Endothelial cell of umbilical vein (primary cell): ENCODE measurements at regions not wholly inside any gene's neighbourhood (a gene's known extent, or its start where the extent isn't known, plus 50 kb on each side); places are given as distances from the start of the nearest gene placed in this dataset.

Source experiments
- BruUV-seq: library from RNA; stranded (reverse); fragments of 400-500 nt; replicated peaks from 2 replicates; lab custom pipeline; 2021; lab: Mats Ljungman, UMichigan
- CTCF ChIA-PET: fragments of 300-600, 350-600 bp; sonication (Branson Sonifier 250); formaldehyde crosslinking; loops from one replicate; lab custom pipeline; 2021; ENCODE audit warnings: antibody characterized with exemption, inconsistent platforms; lab: Charles Lee
- POLR2A ChIA-PET: fragments of 300-600, 350-600 bp; sonication (Branson Sonifier 250); formaldehyde crosslinking; loops from one replicate; lab custom pipeline; 2021; ENCODE audit warnings: antibody characterized with exemption, inconsistent platforms; lab: Charles Lee
- DNase-seq: peaks from one replicate; pipeline ENCODE4 v3.0.0-alpha.2; 2011; ENCODE audit warnings: low read depth, low spot score
- FAIRE-seq: peaks from 2 replicates; lab custom pipeline; 2011; peaks lifted over from hg19 to GRCh38; lab: Jason Lieb, UNC
- H2AFZ ChIP-seq: 2 replicates; pipeline ENCODE4 v1.6.0; 2012; ENCODE audit warnings: low read depth, low read length, control low read depth, inconsistent platforms
- H3K27ac ChIP-seq: 2 replicates; pipeline ENCODE4 v1.5.1; 2011; ENCODE audit warnings: low read depth, mild to moderate bottlenecking, control low read depth, low read length, moderate library complexity; ENCODE audit not compliant: insufficient read depth
- H3K27me3 ChIP-seq, 2 experiments: 2 replicates each; pipeline versions ENCODE4 v1.6.0 to v1.6.1; 2011; ENCODE audit warnings: low read length in 2 of 2, mixed read lengths in 1 of 2; ENCODE audit not compliant: control insufficient read depth in 2 of 2, insufficient read depth in 2 of 2
- H3K36me3 ChIP-seq, 2 experiments: 2 replicates in 1 of 2; 3 replicates in 1 of 2; pipeline ENCODE4 v1.5.1; 2011; ENCODE audit warnings: low read length in 2 of 2, mild to moderate bottlenecking in 1 of 2, moderate library complexity in 1 of 2; ENCODE audit not compliant: control insufficient read depth in 2 of 2, insufficient read depth in 2 of 2; ENCODE audit errors: extremely low read depth in 1 of 2
- H3K4me1 ChIP-seq: 3 replicates; pipeline ENCODE4 v1.5.1; 2011; ENCODE audit warnings: mild to moderate bottlenecking, low read length; ENCODE audit not compliant: control insufficient read depth, insufficient read depth; ENCODE audit errors: extremely low read depth
- H3K4me2 ChIP-seq: 2 replicates; pipeline ENCODE4 v1.6.1; 2011; ENCODE audit warnings: low read length, control low read depth, mixed read lengths; ENCODE audit not compliant: insufficient read depth
- H3K4me3 ChIP-seq, 3 experiments: fragments of 200-600 bp in 1 of 3; sonication (generic), shearing (Covaris generic) in 1 of 3; replicated peaks in 1 of 3; 2 replicates each; pipeline ENCODE4 v1.5.1; 2011 to 2016; ENCODE audit warnings: control low read depth in 3 of 3, low read length in 3 of 3, mild to moderate bottlenecking in 2 of 3, inconsistent platforms in 1 of 3, low read depth in 1 of 3, moderate library complexity in 1 of 3; ENCODE audit not compliant: insufficient read depth in 1 of 3
- H3K79me2 ChIP-seq: 2 replicates; pipeline ENCODE4 v1.6.0; 2012; ENCODE audit warnings: low read length, inconsistent platforms; ENCODE audit not compliant: control insufficient read depth, insufficient read depth
- H3K9ac ChIP-seq: replicated peaks from 2 replicates; pipeline ENCODE3; 2011; ENCODE audit warnings: low read length, control low read depth; ENCODE audit not compliant: insufficient read depth; ENCODE audit errors: extremely low read depth
- H3K9me1 ChIP-seq: replicated peaks from 3 replicates; pipeline ENCODE4 v1.6.0; 2011; ENCODE audit warnings: mild to moderate bottlenecking, low read length; ENCODE audit not compliant: control insufficient read depth, insufficient read depth; ENCODE audit errors: extremely low read depth
- H3K9me3 ChIP-seq: replicated peaks from 2 replicates; pipeline ENCODE4 v1.5.1; 2012; ENCODE audit warnings: low read length, inconsistent platforms; ENCODE audit not compliant: control insufficient read depth, insufficient read depth
- H4K20me1 ChIP-seq: replicated peaks from 2 replicates; pipeline ENCODE3; 2011; ENCODE audit warnings: mild to moderate bottlenecking, low read length; ENCODE audit not compliant: control insufficient read depth, insufficient read depth; ENCODE audit errors: extremely low read depth
- EZH2 ChIP-seq: IDR thresholded peaks from 2 replicates; pipeline ENCODE4 v1.6.1; 2012; ENCODE audit warnings: borderline replicate concordance, low read depth, mild to moderate bottlenecking, moderate library complexity, low read length, inconsistent platforms; ENCODE audit not compliant: severe bottlenecking
- FOS ChIP-seq: IDR thresholded peaks from 2 replicates; pipeline ENCODE4 v1.6.1; 2011; ENCODE audit warnings: mild to moderate bottlenecking, low read length, moderate library complexity, borderline replicate concordance; ENCODE audit not compliant: insufficient read depth
- GATA2 ChIP-seq: IDR thresholded peaks from 2 replicates; pipeline ENCODE4 v1.7.0; 2011; ENCODE audit warnings: low read depth, mild to moderate bottlenecking, moderate library complexity, mixed read lengths, low read length; ENCODE audit not compliant: insufficient read length, insufficient read depth
- JUN ChIP-seq: IDR thresholded peaks from 2 replicates; pipeline ENCODE4 v1.6.1; 2011; ENCODE audit warnings: borderline replicate concordance, low read depth; ENCODE audit not compliant: insufficient read length, insufficient read depth
- MAX ChIP-seq: IDR thresholded peaks from 2 replicates; pipeline ENCODE4 v1.6.1; 2011; ENCODE audit not compliant: insufficient read depth, insufficient read length
- MYC ChIP-seq: IDR thresholded peaks from one replicate; pipeline ENCODE4 v1.6.1; 2011; ENCODE audit warnings: mild to moderate bottlenecking, low read depth, low read length
- POLR2A ChIP-seq: IDR thresholded peaks from 2 replicates; pipeline ENCODE4 v1.6.1; 2012; ENCODE audit warnings: low read depth, mild to moderate bottlenecking, control low read depth, low read length
- POLR2AphosphoS5 ChIP-seq: IDR thresholded peaks from 2 replicates; pipeline ENCODE4 v1.6.1; 2012; ENCODE audit warnings: low read depth, mild to moderate bottlenecking, control low read depth, low read length, moderate library complexity; ENCODE audit not compliant: insufficient read depth
- dilution Hi-C: fragments of 300-500 bp; cut with MboI; formaldehyde crosslinking; loops from one replicate; pipeline ENCODE4 v1.15.0; 2019; ENCODE audit warnings: low sequenced_read_pairs; ENCODE audit not compliant: extremely low pct_ligation_motif_present
- intact Hi-C: fragments of 100-400 bp; cut with micrococcal nuclease; formaldehyde crosslinking; loops from one replicate; pipeline ENCODE4 v1.10.0; 2022
- TF ChIP-seq, protein P1 (sequence below), 2 donors: IDR thresholded peaks; 1 replicate in 1 of 2; 2 replicates in 1 of 2; pipeline ENCODE4 v1.5.1; 2011; ENCODE audit warnings: low read length in 2 of 2, mild to moderate bottlenecking in 2 of 2, moderate library complexity in 2 of 2, control low read depth in 1 of 2, inconsistent platforms in 1 of 2, low read depth in 1 of 2; ENCODE audit not compliant: insufficient read depth in 1 of 2; ENCODE audit errors: extremely low read depth in 1 of 2

DNA sequence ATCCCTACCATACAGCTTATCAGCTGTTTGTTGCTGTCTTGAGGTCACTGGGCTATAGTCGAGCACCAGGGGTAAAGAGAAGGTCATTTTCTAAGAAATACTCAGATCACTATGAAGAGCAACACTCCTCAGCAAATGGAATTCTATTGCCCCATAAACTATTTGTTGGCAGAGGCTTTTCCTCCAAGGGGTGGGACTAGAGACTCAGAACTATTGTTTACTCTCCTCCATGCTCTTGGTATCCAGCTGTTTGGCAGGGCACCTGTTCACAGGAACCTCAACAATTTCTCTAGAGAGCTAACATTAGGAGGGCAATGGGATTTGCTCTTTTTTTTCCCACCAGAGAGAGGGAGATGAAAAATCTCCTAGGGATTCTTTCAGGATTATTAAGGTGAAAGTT, 249.1 kb upstream of the SPRED2 start:
- ChIA-PET POLR2A (no interaction called here), CTCF (no interaction called here)

More for the DNA sequence above, 249.1 kb upstream of the SPRED2 start:
- no peaks in the 10 kb centered on the region for H3K9me3 ChIP-seq
- dilution Hi-C loops: no loop called here
- H3K9me1 ChIP-seq: no peaks in the 10 kb centered on the region
- H4K20me1 ChIP-seq: no peaks in the 10 kb centered on the region
- intact Hi-C loops: no loop called here
- no peaks in the 10 kb centered on the region for H3K79me2 ChIP-seq
- BruUV-seq: no TSS peak
- no peaks in the 10 kb centered on the region for H3K27me3 ChIP-seq
- no peaks in the 10 kb centered on the region for H3K4me1 ChIP-seq
- no peak overlapping the region for H3K4me2 ChIP-seq
- H3K9ac ChIP-seq: no peak overlapping the region
- H3K36me3 ChIP-seq: no peaks in the 10 kb centered on the region
- DNase-seq: no peak
- FAIRE-seq: no peak
- H2AFZ ChIP-seq: no peak overlapping the region
- TF ChIP-seq FOS (no peak), POLR2AphosphoS5 (no peak), MYC (no peak), JUN (no peak), MAX (no peak), GATA2 (no peak), POLR2A (no peak), EZH2 (no peak)
- TF ChIP-seq, protein P1, sequence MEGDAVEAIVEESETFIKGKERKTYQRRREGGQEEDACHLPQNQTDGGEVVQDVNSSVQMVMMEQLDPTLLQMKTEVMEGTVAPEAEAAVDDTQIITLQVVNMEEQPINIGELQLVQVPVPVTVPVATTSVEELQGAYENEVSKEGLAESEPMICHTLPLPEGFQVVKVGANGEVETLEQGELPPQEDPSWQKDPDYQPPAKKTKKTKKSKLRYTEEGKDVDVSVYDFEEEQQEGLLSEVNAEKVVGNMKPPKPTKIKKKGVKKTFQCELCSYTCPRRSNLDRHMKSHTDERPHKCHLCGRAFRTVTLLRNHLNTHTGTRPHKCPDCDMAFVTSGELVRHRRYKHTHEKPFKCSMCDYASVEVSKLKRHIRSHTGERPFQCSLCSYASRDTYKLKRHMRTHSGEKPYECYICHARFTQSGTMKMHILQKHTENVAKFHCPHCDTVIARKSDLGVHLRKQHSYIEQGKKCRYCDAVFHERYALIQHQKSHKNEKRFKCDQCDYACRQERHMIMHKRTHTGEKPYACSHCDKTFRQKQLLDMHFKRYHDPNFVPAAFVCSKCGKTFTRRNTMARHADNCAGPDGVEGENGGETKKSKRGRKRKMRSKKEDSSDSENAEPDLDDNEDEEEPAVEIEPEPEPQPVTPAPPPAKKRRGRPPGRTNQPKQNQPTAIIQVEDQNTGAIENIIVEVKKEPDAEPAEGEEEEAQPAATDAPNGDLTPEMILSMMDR (IDR thresholded peaks at IDR 0.05; ENCODE audit: extremely low read depth in 1 of 2, insufficient read depth in 1 of 2, low read depth in 1 of 2, low read length in 2 of 2): no peak
- no peak overlapping the region for H3K4me3 ChIP-seq
- no peak overlapping the region for H3K27ac ChIP-seq
